CD8-positive, alpha-beta memory T cell (primary cell): ENCODE measurements at regions not wholly inside any gene's neighbourhood (a gene's known extent, or its start where the extent isn't known, plus 50 kb on each side); places are given as distances from the start of the nearest gene placed in this dataset.

Experiments
- CTCF ChIA-PET: fragments of 350-600 bp; sonication (Branson Sonifier 250); formaldehyde crosslinking; loops from one replicate; lab custom pipeline; 2021; ENCODE audit warnings: antibody characterized with exemption; lab: Charles Lee
- POLR2A ChIA-PET: fragments of 350-600 bp; sonication (Branson Sonifier 250); formaldehyde crosslinking; loops from one replicate; lab custom pipeline; 2021; ENCODE audit warnings: antibody characterized with exemption; lab: Charles Lee
- DNase-seq, 5 donors: peaks; one replicate each; pipeline versions ENCODE4 v3.0.0 to v3.0.0-alpha.2; 2020 to 2022; ENCODE audit warnings: mixed read lengths in 1 of 5
- H3K27ac ChIP-seq: one replicate; pipeline ENCODE4 v1.7.0; 2013; ENCODE audit warnings: low read depth, mild to moderate bottlenecking, low read length, moderate library complexity
- H3K27me3 ChIP-seq: 2 replicates; pipeline ENCODE4 v1.7.0; 2013; ENCODE audit warnings: low read length, mild to moderate bottlenecking; ENCODE audit not compliant: insufficient read depth, poor library complexity, severe bottlenecking
- H3K36me3 ChIP-seq: 2 replicates; pipeline ENCODE4 v1.7.0; 2013; ENCODE audit warnings: mild to moderate bottlenecking, low read length, moderate library complexity; ENCODE audit not compliant: insufficient read depth
- H3K4me1 ChIP-seq: 2 replicates; pipeline ENCODE4 v1.7.0; 2013; ENCODE audit warnings: mild to moderate bottlenecking, low read length, moderate library complexity; ENCODE audit not compliant: insufficient read depth
- H3K4me3 ChIP-seq: 2 replicates; pipeline ENCODE4 v1.7.0; 2013; ENCODE audit warnings: mild to moderate bottlenecking, low read length
- H3K9me3 ChIP-seq: 2 replicates; pipeline ENCODE4 v1.7.0; 2013; ENCODE audit warnings: mild to moderate bottlenecking, low read length
- H3K27ac Mint-ChIP-seq, 8 donors: one replicate each; pipeline ENCODE4 v1.8.0; 2020 to 2021; ENCODE audit warnings: mixed read lengths in 8 of 8, mild to moderate bottlenecking in 6 of 8, inconsistent platforms in 3 of 8, moderate library complexity in 3 of 8
- H3K27me3 Mint-ChIP-seq, 2 donors: one replicate each; pipeline ENCODE4 v1.8.0; 2020 to 2021; ENCODE audit warnings: mixed read lengths in 2 of 2, mild to moderate bottlenecking in 1 of 2, moderate library complexity in 1 of 2
- H3K36me3 Mint-ChIP-seq, 3 donors: one replicate each; pipeline ENCODE4 v1.8.0; 2020 to 2021; ENCODE audit warnings: mixed read lengths in 3 of 3, inconsistent platforms in 1 of 3, mild to moderate bottlenecking in 1 of 3
- H3K4me1 Mint-ChIP-seq, 3 donors: one replicate each; pipeline ENCODE4 v1.8.0; 2020 to 2021; ENCODE audit warnings: mixed read lengths in 3 of 3, inconsistent platforms in 1 of 3, mild to moderate bottlenecking in 1 of 3
- H3K4me3 Mint-ChIP-seq, 7 donors: one replicate each; pipeline ENCODE4 v1.8.0; 2020 to 2021; ENCODE audit warnings: mixed read lengths in 7 of 7, mild to moderate bottlenecking in 6 of 7, moderate library complexity in 4 of 7, inconsistent platforms in 2 of 7
- H3K9me3 Mint-ChIP-seq, 5 donors: one replicate each; pipeline ENCODE4 v1.8.0; 2020 to 2022; ENCODE audit warnings: mixed read lengths in 5 of 5, mild to moderate bottlenecking in 3 of 5, moderate library complexity in 2 of 5, inconsistent platforms in 1 of 5

DNA sequence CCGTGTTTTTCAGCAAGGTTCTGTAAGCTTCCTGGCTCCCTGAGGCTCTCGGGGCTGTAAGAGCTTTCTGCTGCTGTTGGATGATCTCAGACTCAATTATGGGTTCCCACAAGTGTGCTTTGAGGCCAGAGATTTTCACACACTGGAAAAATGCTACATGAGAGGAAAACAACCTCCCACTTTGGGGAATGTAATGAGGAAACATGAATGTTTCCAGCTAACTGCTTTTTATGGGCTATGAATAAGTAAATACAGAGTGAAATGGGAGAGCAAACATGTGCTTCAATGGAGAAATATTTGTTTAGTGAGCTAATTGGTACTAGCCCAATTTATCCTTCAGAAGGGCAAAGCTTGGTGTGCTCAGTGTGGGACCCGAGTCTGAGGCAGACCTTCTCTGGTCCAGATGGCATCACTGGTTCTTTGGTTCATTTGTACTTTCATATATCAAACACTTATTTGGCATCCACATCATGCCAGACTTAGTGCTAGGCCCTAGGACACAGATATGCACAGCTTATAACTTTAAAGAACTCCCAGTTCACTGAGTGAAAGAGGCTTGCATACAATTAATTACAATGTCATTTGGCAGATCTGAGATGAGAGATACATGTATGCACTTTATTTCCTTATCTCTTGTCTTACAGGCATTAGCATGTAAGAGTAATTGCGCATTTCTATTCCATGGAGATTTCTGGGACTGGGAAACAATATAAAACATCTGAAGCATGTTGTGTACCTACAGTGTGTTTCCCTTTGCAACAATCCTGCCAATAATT lies 248.8 kb downstream of the RDH14 start:
- H3K4me1 Mint-ChIP-seq: no peaks in the 10 kb centered on the region
- no peak for DNase-seq
- H3K9me3 Mint-ChIP-seq: peaks cover 0 to 6% (median 3%) of the 10 kb centered on the region in 5 donors
- Histone ChIP-seq H3K4me3 (no peak overlapping the region), H3K27me3 (no peaks in the 10 kb centered on the region), H3K36me3 (no peaks in the 10 kb centered on the region), H3K9me3 (no peaks in the 10 kb centered on the region), H3K4me1 (no peaks in the 10 kb centered on the region), H3K27ac (no peak overlapping the region)
- peaks cover 0 to under 1% of the 10 kb centered on the region in 2 donors for H3K27me3 Mint-ChIP-seq
- ChIA-PET POLR2A (no interaction called here), CTCF (no interaction called here)
- no peak overlapping the region for H3K27ac Mint-ChIP-seq
- H3K4me3 Mint-ChIP-seq: no peak overlapping the region
- peaks cover 0 to 1% (median 0%) of the 10 kb centered on the region in 3 donors for H3K36me3 Mint-ChIP-seq

DNA sequence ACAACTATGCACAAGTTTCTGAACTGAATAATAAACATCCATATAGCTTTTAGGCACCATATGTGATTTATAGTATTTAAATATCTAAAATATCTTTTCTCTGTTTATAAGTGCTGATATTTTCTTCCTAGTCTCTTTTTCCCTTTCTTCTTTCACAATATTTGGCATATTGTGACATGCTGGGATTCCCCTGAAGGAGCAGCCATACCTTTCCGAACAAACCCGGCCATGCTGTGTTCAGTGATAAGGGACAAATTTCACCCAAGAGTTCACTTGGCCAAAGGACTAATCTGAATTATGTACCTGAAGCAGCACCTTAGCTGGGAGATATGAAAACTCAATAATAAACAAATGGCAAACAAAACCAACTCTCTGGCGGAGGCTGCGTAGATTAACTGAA lies 250.8 kb downstream of the RDH14 start:
- no peak for DNase-seq
- Histone ChIP-seq H3K9me3 (no peaks in the 10 kb centered on the region), H3K36me3 (no peaks in the 10 kb centered on the region), H3K27me3 (no peaks in the 10 kb centered on the region), H3K4me3 (no peak overlapping the region), H3K4me1 (no peaks in the 10 kb centered on the region), H3K27ac (no peak overlapping the region)
- no peak overlapping the region for H3K27ac Mint-ChIP-seq
- ChIA-PET POLR2A (no interaction called here), CTCF (interaction anchor here (1.5 kb wide), 1 partner anchor 11 kb away, joined by 3 read pairs; no protein-coding TSS in a partner anchor)
- H3K4me3 Mint-ChIP-seq: no peak overlapping the region
- peaks cover 0 to 1% (median 0%) of the 10 kb centered on the region in 3 donors for H3K36me3 Mint-ChIP-seq
- H3K27me3 Mint-ChIP-seq: peaks cover 0 to 2% of the 10 kb centered on the region in 2 donors
- no peaks in the 10 kb centered on the region for H3K4me1 Mint-ChIP-seq
- H3K9me3 Mint-ChIP-seq: peaks cover 0 to 8% (median 3%) of the 10 kb centered on the region in 5 donors

DNA sequence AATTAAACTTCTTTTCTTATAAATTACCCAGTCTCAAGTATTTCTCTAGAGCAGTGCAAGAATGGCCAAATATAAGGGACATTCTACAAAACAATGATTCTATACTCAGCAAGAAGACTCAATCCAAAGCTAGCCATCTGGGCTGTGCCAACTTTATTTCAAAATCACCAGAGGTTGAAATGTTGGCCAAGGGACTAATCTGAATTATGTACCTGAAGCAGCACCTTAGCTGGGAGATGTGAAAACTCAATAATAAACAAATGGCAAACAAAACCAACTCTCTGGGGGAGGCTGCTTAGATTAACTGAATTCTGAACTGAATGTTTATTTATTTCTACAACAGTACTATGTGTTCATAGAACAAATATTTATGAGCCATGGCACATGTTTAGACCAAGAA lies 251.3 kb downstream of the RDH14 start:
- H3K27ac ChIP-seq: no peak overlapping the region
- peaks cover 0 to 8% (median 3%) of the 10 kb centered on the region in 5 donors for H3K9me3 Mint-ChIP-seq
- no peaks in the 10 kb centered on the region for H3K27me3 ChIP-seq
- peaks cover 0 to 1% (median 0%) of the 10 kb centered on the region in 3 donors for H3K36me3 Mint-ChIP-seq
- H3K4me1 Mint-ChIP-seq: no peaks in the 10 kb centered on the region
- H3K9me3 ChIP-seq: no peaks in the 10 kb centered on the region
- DNase-seq: no peak
- ChIA-PET CTCF (interaction anchor here (1.5 kb wide), 1 partner anchor 10 kb away, joined by 3 read pairs; no protein-coding TSS in a partner anchor), POLR2A (no interaction called here)
- no peak overlapping the region for H3K4me3 Mint-ChIP-seq
- H3K27ac Mint-ChIP-seq: no peak overlapping the region
- H3K27me3 Mint-ChIP-seq: peaks cover 0 to 2% of the 10 kb centered on the region in 2 donors
- no peaks in the 10 kb centered on the region for H3K4me1 ChIP-seq
- no peak overlapping the region for H3K4me3 ChIP-seq
- H3K36me3 ChIP-seq: no peaks in the 10 kb centered on the region

DNA sequence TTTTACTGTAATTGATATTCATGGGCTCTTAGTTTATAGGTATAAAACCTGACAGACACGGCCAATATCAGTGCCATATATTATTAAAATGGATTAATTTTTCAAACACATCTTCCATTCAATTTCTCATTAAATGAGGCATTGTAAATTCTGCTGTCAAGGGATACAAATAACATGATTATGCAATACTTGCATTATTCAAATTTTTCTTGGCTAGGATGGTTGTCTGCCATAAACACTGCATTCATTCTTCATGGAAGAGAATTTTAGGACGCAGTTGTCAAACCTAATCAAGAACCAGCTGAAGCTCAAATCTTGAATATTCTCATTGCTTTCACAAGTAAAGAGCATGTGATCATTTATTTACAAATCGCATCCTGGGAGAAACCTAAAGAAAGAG lies 255.6 kb downstream of the RDH14 start:
- no peak for DNase-seq
- Mint-ChIP-seq H3K36me3 (peaks cover 0 to 1% (median 0%) of the 10 kb centered on the region in 3 donors), H3K27ac (no peak overlapping the region), H3K4me1 (no peaks in the 10 kb centered on the region), H3K9me3 (peaks cover 0 to 3% (median 0%) of the 10 kb centered on the region in 5 donors), H3K27me3 (peaks cover 2 to 4% of the 10 kb centered on the region in 2 donors), H3K4me3 (no peak overlapping the region)
- H3K4me1 ChIP-seq: no peaks in the 10 kb centered on the region
- H3K36me3 ChIP-seq: no peaks in the 10 kb centered on the region
- no peak overlapping the region for H3K27ac ChIP-seq
- H3K27me3 ChIP-seq: no peaks in the 10 kb centered on the region
- H3K9me3 ChIP-seq: no peaks in the 10 kb centered on the region
- no peak overlapping the region for H3K4me3 ChIP-seq
- ChIA-PET POLR2A (no interaction called here), CTCF (no interaction called here)

DNA sequence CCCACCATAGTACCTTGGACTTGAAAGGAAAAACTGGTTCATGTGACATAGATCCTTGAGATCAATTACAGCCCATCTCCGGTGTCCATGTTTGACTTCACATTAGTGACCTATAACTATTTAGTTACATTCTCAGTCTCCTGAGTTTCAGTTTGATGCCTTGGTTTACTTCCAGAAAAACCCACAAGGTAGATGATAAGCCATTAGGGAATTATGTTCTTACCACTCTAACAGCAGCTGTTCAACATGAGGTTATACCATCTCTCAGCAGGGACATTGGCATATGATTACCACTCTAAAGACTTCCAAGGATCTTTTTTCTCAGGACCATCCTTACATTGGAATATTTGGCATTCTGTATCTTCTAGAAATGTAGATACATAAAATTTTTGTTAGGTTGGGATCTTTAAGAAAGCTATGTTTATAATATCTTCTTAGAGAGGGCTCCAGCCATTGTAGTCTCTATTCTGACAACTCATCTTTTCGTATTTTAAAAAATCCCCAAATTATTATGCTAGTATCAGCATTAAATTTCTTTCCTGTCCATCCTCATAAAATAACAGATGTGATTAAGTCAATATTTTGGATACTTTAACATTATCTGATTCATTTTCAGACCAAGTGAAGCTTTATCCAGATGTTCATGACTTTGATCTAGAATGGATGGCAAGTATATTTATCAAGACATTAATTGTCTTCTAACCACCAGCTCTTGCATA lies 258.9 kb downstream of the RDH14 start:
- no peaks in the 10 kb centered on the region for H3K4me1 ChIP-seq
- CTCF ChIA-PET: no interaction called here
- no peak overlapping the region for H3K4me3 ChIP-seq
- no peaks in the 10 kb centered on the region for H3K4me1 Mint-ChIP-seq
- no peaks in the 10 kb centered on the region for H3K36me3 Mint-ChIP-seq
- no peaks in the 10 kb centered on the region for H3K36me3 ChIP-seq
- peaks cover 0 to 7% (median 2%) of the 10 kb centered on the region in 5 donors for H3K9me3 Mint-ChIP-seq
- H3K9me3 ChIP-seq: no peaks in the 10 kb centered on the region
- H3K4me3 Mint-ChIP-seq: no peak overlapping the region
- DNase-seq: no peak
- no peaks in the 10 kb centered on the region for H3K27me3 ChIP-seq
- H3K27me3 Mint-ChIP-seq: peaks cover 4% of the 10 kb centered on the region in 2 donors
- H3K27ac Mint-ChIP-seq: no peak overlapping the region
- POLR2A ChIA-PET: no interaction called here
- H3K27ac ChIP-seq: no peak overlapping the region

DNA sequence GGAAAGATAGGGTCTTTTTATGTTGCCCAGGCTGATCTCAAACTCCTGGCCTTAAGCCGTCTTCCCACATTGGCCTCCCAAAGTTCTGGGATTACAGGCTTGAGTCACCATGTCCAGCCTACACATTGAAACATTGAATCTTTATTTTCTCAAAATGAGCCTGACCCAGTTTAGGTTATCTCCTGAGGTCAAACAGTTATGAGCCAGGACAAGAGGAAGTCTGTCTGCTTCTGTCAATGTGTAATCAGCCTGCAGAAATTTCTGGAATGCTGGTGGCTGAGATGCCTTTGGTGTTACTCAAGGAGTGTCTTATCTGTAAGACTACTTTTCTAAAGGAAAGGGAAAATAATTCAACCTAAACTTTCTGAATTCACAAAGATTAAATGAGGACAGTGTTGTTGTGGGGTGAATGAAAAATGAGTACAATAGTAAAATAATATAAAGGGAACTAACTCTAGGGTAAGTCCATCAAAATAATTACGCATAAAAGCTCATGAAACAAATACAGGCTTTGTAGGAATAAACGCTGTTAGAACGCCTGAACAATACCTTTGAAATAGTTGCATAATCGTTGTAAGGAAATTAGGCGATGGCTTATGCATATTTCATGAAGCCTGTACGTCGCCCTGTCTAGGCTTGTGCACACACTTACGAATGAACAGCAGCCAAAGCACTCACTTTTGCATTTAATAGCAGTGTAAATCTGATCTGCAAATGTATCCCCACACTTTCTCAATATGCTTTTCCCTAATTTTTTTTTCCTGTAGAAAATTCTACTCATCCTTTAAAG lies 260.8 kb downstream of the RDH14 start:
- Histone ChIP-seq H3K27me3 (no peaks in the 10 kb centered on the region), H3K36me3 (no peaks in the 10 kb centered on the region), H3K9me3 (no peaks in the 10 kb centered on the region), H3K4me1 (no peaks in the 10 kb centered on the region), H3K4me3 (no peak overlapping the region), H3K27ac (no peak overlapping the region)
- CTCF ChIA-PET: no interaction called here
- no peak for DNase-seq
- no peak overlapping the region for H3K4me3 Mint-ChIP-seq
- H3K27ac Mint-ChIP-seq: peak overlapping the region in 1 of 8 donors; percentile 75
- H3K4me1 Mint-ChIP-seq: no peaks in the 10 kb centered on the region
- H3K36me3 Mint-ChIP-seq: no peaks in the 10 kb centered on the region
- H3K27me3 Mint-ChIP-seq: peaks cover 3 to 4% of the 10 kb centered on the region in 2 donors
- POLR2A ChIA-PET: no interaction called here
- peaks cover 0 to 7% (median 0%) of the 10 kb centered on the region in 5 donors for H3K9me3 Mint-ChIP-seq

DNA sequence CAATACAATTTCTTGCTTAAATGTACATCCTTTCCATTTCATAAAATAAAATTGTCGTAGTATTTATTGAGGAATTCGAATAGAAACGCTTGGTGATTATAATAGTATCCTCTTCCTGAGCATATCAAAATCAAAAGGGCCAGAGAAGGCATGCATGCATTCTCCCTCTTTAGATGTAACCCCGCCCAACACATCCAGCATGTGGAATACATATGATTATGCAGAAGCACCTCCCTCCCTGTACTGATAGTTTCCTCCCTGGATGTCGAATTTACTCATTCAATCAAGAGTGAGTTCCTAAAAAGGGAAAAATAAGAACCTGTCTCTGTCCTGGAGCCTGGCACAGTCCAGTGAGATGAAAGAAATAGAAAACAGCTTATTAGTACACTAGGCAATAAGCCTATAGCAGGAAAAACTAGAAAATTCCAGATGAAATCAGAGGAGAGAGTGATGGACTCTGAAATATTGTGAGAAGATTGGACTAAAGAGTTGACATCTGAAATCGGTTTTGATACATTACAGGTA lies 262.9 kb downstream of the RDH14 start:
- no peak for DNase-seq
- no peaks in the 10 kb centered on the region for H3K4me1 Mint-ChIP-seq
- peaks cover 0 to 3% of the 10 kb centered on the region in 2 donors for H3K27me3 Mint-ChIP-seq
- H3K27ac Mint-ChIP-seq: no peak overlapping the region
- POLR2A ChIA-PET: no interaction called here
- Histone ChIP-seq H3K9me3 (no peaks in the 10 kb centered on the region), H3K27ac (no peak overlapping the region), H3K4me1 (no peaks in the 10 kb centered on the region), H3K27me3 (no peaks in the 10 kb centered on the region), H3K36me3 (no peaks in the 10 kb centered on the region), H3K4me3 (no peak overlapping the region)
- H3K9me3 Mint-ChIP-seq: peaks cover 0 to 7% (median 0%) of the 10 kb centered on the region in 5 donors
- no peaks in the 10 kb centered on the region for H3K36me3 Mint-ChIP-seq
- no peak overlapping the region for H3K4me3 Mint-ChIP-seq
- CTCF ChIA-PET: no interaction called here
